ENCODE measurements at regions not wholly inside any gene's neighbourhood (a gene's known extent, or its start where the extent isn't known, plus 50 kb on each side); places are given as distances from the start of the nearest gene placed in this dataset.

DNA sequence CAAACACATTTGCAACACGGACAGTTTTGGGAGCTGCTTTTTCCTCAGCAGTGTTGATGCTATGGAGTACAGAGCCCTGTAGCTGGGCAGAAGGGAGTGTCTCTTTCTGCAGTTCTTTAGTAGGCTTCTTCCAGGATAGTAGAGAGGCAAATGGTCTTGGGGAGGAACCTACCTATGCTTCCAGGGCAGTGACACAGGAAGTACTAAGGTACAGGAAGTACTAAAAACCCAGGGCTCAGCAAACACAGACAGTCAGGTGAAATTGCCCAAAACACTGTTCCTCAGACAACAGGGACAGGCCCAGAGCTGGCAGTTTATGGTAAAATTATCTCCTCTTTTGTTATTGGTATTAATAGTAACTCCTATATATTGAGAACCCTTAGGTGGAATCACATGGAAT is 217.6 kb downstream of the TTC8 start:
- Histone ChIP-seq H3K27ac (ENCODE audit: insufficient read depth, low read depth, low read length) (no peak overlapping the region), H4K20me1 (replicated peaks; ENCODE audit: control insufficient read depth, extremely low read depth, insufficient read depth, low read length) (no peaks in the 10 kb centered on the region), H3K79me2 (ENCODE audit: control insufficient read depth, insufficient read depth, low read length) (no peaks in the 10 kb centered on the region), H3K9me3 (replicated peaks; ENCODE audit: control insufficient read depth, insufficient read depth, low read length) (no peaks in the 10 kb centered on the region), H3K4me3 (replicated peaks in 1 of 3; ENCODE audit: insufficient read depth in 1 of 3, low read depth in 1 of 3, low read length in 3 of 3) (no peak overlapping the region), H3K36me3 (ENCODE audit: control insufficient read depth in 2 of 2, extremely low read depth in 1 of 2, insufficient read depth in 2 of 2, low read length in 2 of 2) (no peaks in the 10 kb centered on the region), H3K9me1 (replicated peaks; ENCODE audit: control insufficient read depth, extremely low read depth, insufficient read depth, low read length) (no peaks in the 10 kb centered on the region), H3K9ac (replicated peaks; ENCODE audit: extremely low read depth, insufficient read depth, low read length) (no peak overlapping the region), H2AFZ (ENCODE audit: low read depth, low read length) (no peak overlapping the region), H3K27me3 (ENCODE audit: control insufficient read depth in 2 of 2, insufficient read depth in 2 of 2, low read length in 2 of 2) (peaks cover 0 to 2% of the 10 kb centered on the region in 2 experiments), H3K4me1 (ENCODE audit: control insufficient read depth, extremely low read depth, insufficient read depth, low read length) (peaks cover 9% of the 10 kb centered on the region), H3K4me2 (ENCODE audit: insufficient read depth, low read length) (no peak overlapping the region)
- no TSS peak for BruUV-seq (replicated peaks)
- intact Hi-C loops (cut with micrococcal nuclease): loop anchor here (5.0 to 10.0 kb wide), 2 partner anchors 183 to 1195 kb away; no protein-coding TSS in a partner anchor
- no peak for DNase-seq (ENCODE audit: low read depth, low spot score)
- no peak for FAIRE-seq
- TF ChIP-seq CTCF (IDR thresholded peaks at IDR 0.05; ENCODE audit: extremely low read depth in 1 of 2, insufficient read depth in 1 of 2, low read depth in 1 of 2, low read length in 2 of 2) (no peak), POLR2AphosphoS5 (IDR thresholded peaks at IDR 0.05; ENCODE audit: insufficient read depth, low read depth, low read length) (no peak), FOS (IDR thresholded peaks at IDR 0.05; ENCODE audit: borderline replicate concordance, insufficient read depth, low read length) (no peak), EZH2 (IDR thresholded peaks at IDR 0.05; ENCODE audit: borderline replicate concordance, low read depth, low read length, severe bottlenecking) (no peak), JUN (IDR thresholded peaks at IDR 0.05; ENCODE audit: borderline replicate concordance, insufficient read depth, insufficient read length, low read depth) (no peak), MYC (IDR thresholded peaks at IDR 0.05; ENCODE audit: low read depth, low read length) (no peak), GATA2 (IDR thresholded peaks at IDR 0.05; ENCODE audit: insufficient read depth, insufficient read length, low read depth, low read length) (no peak), POLR2A (IDR thresholded peaks at IDR 0.05; ENCODE audit: low read depth, low read length) (no peak)
- TF ChIP-seq, protein P1, sequence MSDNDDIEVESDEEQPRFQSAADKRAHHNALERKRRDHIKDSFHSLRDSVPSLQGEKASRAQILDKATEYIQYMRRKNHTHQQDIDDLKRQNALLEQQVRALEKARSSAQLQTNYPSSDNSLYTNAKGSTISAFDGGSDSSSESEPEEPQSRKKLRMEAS (IDR thresholded peaks at IDR 0.05; ENCODE audit: insufficient read depth, insufficient read length): no peak
- dilution Hi-C loops (cut with MboI; ENCODE audit: extremely low pct_ligation_motif_present, low sequenced_read_pairs): no loop called here
- POLR2A ChIA-PET: no interaction called here
- CTCF ChIA-PET: interaction anchor here (1.1 to 3.9 kb wide), 6 partner anchors 14 to 931 kb away, joined by 3 to 49 read pairs (median 18); no protein-coding TSS in a partner anchor

All from endothelial cell of umbilical vein (primary cell).